Panc1 (cell line): ENCODE measurements at regions not wholly inside any gene's neighbourhood (a gene's known extent, or its start where the extent isn't known, plus 50 kb on each side); places are given as distances from the start of the nearest gene placed in this dataset.

Source experiments
- POLR2AphosphoS5 ChIP-seq: IDR thresholded peaks from 2 replicates; pipeline ENCODE4 v1.6.1; 2012; ENCODE audit warnings: mild to moderate bottlenecking, low read depth, low read length, moderate library complexity
- SIN3A ChIP-seq: IDR thresholded peaks from 2 replicates; pipeline ENCODE4 v1.6.1; 2012; ENCODE audit warnings: low read depth, mild to moderate bottlenecking, low read length, moderate library complexity, borderline replicate concordance; ENCODE audit not compliant: insufficient read depth
- TCF7L2 ChIP-seq: IDR thresholded peaks from 2 replicates; pipeline ENCODE4 v1.6.1; 2011; ENCODE audit warnings: mild to moderate bottlenecking, low read depth, low read length, inconsistent platforms
- TF ChIP-seq, protein P1 (sequence below): fragments of 450-650 bp; IDR thresholded peaks from 2 replicates; pipeline ENCODE4 v1.5.1; 2017; ENCODE audit warnings: mild to moderate bottlenecking
- TF ChIP-seq, protein P2 (sequence below), 2 experiments: IDR thresholded peaks; 2 replicates each; pipeline ENCODE4 v1.6.1; 2011 to 2012; ENCODE audit warnings: low read depth in 2 of 2, control low read depth in 1 of 2, low read length in 1 of 2, mild to moderate bottlenecking in 1 of 2, moderate library complexity in 1 of 2; ENCODE audit not compliant: insufficient read depth in 1 of 2

DNA sequence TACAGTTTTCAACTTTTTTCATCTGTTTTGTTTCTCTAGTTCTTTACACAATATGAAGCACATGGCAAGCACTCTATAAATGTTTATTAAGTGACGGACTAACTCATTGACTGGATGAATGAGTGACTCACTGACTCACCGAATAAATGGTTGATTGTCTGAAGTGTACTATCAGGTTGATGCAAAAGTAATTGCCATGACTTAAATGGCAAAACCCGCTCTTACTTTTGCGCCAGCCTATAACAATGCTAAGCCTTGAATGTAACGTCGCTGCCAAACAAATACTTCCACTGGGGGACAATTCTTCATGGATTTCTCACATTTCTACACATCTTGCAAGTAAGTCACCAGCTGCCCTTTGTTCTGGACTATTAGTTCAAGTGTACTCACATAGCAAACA lies 109.0 kb upstream of the KCTD3 start:
- TF ChIP-seq, protein P1, sequence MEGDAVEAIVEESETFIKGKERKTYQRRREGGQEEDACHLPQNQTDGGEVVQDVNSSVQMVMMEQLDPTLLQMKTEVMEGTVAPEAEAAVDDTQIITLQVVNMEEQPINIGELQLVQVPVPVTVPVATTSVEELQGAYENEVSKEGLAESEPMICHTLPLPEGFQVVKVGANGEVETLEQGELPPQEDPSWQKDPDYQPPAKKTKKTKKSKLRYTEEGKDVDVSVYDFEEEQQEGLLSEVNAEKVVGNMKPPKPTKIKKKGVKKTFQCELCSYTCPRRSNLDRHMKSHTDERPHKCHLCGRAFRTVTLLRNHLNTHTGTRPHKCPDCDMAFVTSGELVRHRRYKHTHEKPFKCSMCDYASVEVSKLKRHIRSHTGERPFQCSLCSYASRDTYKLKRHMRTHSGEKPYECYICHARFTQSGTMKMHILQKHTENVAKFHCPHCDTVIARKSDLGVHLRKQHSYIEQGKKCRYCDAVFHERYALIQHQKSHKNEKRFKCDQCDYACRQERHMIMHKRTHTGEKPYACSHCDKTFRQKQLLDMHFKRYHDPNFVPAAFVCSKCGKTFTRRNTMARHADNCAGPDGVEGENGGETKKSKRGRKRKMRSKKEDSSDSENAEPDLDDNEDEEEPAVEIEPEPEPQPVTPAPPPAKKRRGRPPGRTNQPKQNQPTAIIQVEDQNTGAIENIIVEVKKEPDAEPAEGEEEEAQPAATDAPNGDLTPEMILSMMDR = no peak
- TF ChIP-seq TCF7L2 = no peak
- TF ChIP-seq POLR2AphosphoS5 = no peak
- TF ChIP-seq, protein P2, sequence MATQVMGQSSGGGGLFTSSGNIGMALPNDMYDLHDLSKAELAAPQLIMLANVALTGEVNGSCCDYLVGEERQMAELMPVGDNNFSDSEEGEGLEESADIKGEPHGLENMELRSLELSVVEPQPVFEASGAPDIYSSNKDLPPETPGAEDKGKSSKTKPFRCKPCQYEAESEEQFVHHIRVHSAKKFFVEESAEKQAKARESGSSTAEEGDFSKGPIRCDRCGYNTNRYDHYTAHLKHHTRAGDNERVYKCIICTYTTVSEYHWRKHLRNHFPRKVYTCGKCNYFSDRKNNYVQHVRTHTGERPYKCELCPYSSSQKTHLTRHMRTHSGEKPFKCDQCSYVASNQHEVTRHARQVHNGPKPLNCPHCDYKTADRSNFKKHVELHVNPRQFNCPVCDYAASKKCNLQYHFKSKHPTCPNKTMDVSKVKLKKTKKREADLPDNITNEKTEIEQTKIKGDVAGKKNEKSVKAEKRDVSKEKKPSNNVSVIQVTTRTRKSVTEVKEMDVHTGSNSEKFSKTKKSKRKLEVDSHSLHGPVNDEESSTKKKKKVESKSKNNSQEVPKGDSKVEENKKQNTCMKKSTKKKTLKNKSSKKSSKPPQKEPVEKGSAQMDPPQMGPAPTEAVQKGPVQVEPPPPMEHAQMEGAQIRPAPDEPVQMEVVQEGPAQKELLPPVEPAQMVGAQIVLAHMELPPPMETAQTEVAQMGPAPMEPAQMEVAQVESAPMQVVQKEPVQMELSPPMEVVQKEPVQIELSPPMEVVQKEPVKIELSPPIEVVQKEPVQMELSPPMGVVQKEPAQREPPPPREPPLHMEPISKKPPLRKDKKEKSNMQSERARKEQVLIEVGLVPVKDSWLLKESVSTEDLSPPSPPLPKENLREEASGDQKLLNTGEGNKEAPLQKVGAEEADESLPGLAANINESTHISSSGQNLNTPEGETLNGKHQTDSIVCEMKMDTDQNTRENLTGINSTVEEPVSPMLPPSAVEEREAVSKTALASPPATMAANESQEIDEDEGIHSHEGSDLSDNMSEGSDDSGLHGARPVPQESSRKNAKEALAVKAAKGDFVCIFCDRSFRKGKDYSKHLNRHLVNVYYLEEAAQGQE (IDR thresholded peaks at IDR 0.05; ENCODE audit: insufficient read depth in 1 of 2, low read depth in 2 of 2, low read length in 1 of 2) = no peak
- TF ChIP-seq SIN3A = no peak
